HepG2 (cell line): ENCODE measurements at regions not wholly inside any gene's neighbourhood (a gene's known extent, or its start where the extent isn't known, plus 50 kb on each side); places are given as distances from the start of the nearest gene placed in this dataset.

ENCODE experiments used
- ATAC-seq: fragments of 200-7000 bp; cut with Tn5 transposase; 3 replicates; pipeline ENCODE4 v1.9.1; 2020; ENCODE audit warnings: mild to moderate bottlenecking, moderate library complexity
- BruUV-seq: library from RNA; stranded (reverse); fragments of 400-500 nt; replicated peaks from 2 replicates; lab custom pipeline; 2021; lab: Mats Ljungman, UMichigan
- CTCF ChIA-PET: fragments of 300-600 bp; formaldehyde crosslinking; extraction: SDS; loops from one replicate; lab custom pipeline; 2021; ENCODE audit warnings: low total read pairs, inconsistent platforms, low intra/inter-chr PET ratio; lab: Yijun Ruan, JAX
- POLR2A ChIA-PET: fragments of 350-600 bp; sonication (Branson Sonifier 250); formaldehyde crosslinking; loops from one replicate; lab custom pipeline; 2020; ENCODE audit warnings: antibody characterized with exemption, inconsistent platforms; lab: Yijun Ruan, JAX
- DNase-seq: peaks from one replicate; pipeline ENCODE4 v3.0.0-alpha.2; 2015; ENCODE audit warnings: low spot score
- FAIRE-seq: peaks from 3 replicates; lab custom pipeline; 2011; peaks lifted over from hg19 to GRCh38; lab: Jason Lieb, UNC
- H2AFZ ChIP-seq: one replicate; pipeline ENCODE4 v1.6.1; 2011; ENCODE audit warnings: low read length, inconsistent platforms
- H3K27ac ChIP-seq: fragments of 300-600 bp; 3 replicates; pipeline ENCODE4 v1.8.0; 2011; ENCODE audit warnings: mixed run types, mild to moderate bottlenecking, mixed read lengths, low read length, inconsistent platforms; ENCODE audit not compliant: insufficient read depth; ENCODE audit errors: extremely low read length
- H3K27me3 ChIP-seq, 2 experiments: fragments of 200-600 bp in 1 of 2; 2 replicates in 1 of 2; 3 replicates in 1 of 2; pipeline versions ENCODE4 v1.6.0 to v1.8.0; 2011; ENCODE audit warnings: low read length in 2 of 2, mild to moderate bottlenecking in 2 of 2, moderate library complexity in 2 of 2, inconsistent platforms in 1 of 2; ENCODE audit not compliant: insufficient read depth in 2 of 2, control insufficient read depth in 1 of 2
- H3K36me3 ChIP-seq, 2 experiments: fragments of 200-600 bp in 1 of 2; replicated peaks in 1 of 2; 2 replicates in 1 of 2; 3 replicates in 1 of 2; pipeline versions ENCODE4 v1.5.1 to v1.8.0; 2011; ENCODE audit warnings: low read length in 2 of 2, inconsistent platforms in 1 of 2; ENCODE audit not compliant: insufficient read depth in 2 of 2, control insufficient read depth in 1 of 2
- H3K4me1 ChIP-seq: 2 replicates; pipeline ENCODE4 v1.5.1; 2012; ENCODE audit warnings: low read length, inconsistent platforms; ENCODE audit not compliant: insufficient read depth
- H3K4me2 ChIP-seq: 2 replicates; pipeline ENCODE4 v1.6.0; 2011; ENCODE audit warnings: low read depth, low read length, inconsistent platforms
- H3K4me3 ChIP-seq, 3 experiments: fragments of 200-600 bp in 1 of 3; sonication (generic), shearing (Covaris generic) in 1 of 3; replicated peaks in 1 of 3; 2 replicates each; pipeline ENCODE4 v1.5.1; 2011 to 2016; ENCODE audit warnings: low read length in 3 of 3, inconsistent platforms in 2 of 3, low read depth in 2 of 3, mild to moderate bottlenecking in 2 of 3, control low read depth in 1 of 3, mixed read lengths in 1 of 3; ENCODE audit not compliant: insufficient read depth in 1 of 3
- H3K79me2 ChIP-seq: one replicate; pipeline ENCODE4 v1.6.1; 2011; ENCODE audit warnings: low read length, inconsistent platforms; ENCODE audit not compliant: insufficient read depth
- H3K9ac ChIP-seq: 2 replicates; pipeline ENCODE4 v1.6.0; 2011; ENCODE audit warnings: mild to moderate bottlenecking, low read depth, low read length, inconsistent platforms; ENCODE audit not compliant: insufficient read depth
- H3K9me3 ChIP-seq: 2 replicates; pipeline ENCODE4 v1.5.1; 2012; ENCODE audit warnings: mild to moderate bottlenecking, low read length
- H4K20me1 ChIP-seq: 2 replicates; pipeline ENCODE4 v1.6.0; 2011; ENCODE audit warnings: inconsistent platforms, mild to moderate bottlenecking, low read length, moderate library complexity; ENCODE audit not compliant: insufficient read depth
- CEBPG ChIP-seq: IDR thresholded peaks from 2 replicates; pipeline ENCODE4 v1.6.1; 2016
- HES4 ChIP-seq: sonication (generic); formaldehyde crosslinking; IDR thresholded peaks from 2 replicates; pipeline ENCODE4 v1.9.0; 2021; ENCODE audit warnings: mild to moderate bottlenecking, missing genetic modification reagents, borderline replicate concordance
- ISX ChIP-seq: sonication (generic); formaldehyde crosslinking; conservative IDR thresholded peaks from 2 replicates; pipeline ENCODE4 v1.5.0; 2020; ENCODE audit warnings: missing genetic modification reagents
- MYC ChIP-seq: sonication (generic); formaldehyde crosslinking; IDR thresholded peaks from 2 replicates; pipeline ENCODE4 v1.9.0; 2021; ENCODE audit warnings: missing genetic modification reagents, borderline replicate concordance
- PHF20 ChIP-seq: sonication (generic); formaldehyde crosslinking; IDR thresholded peaks from 2 replicates; pipeline ENCODE4 v1.5.0; 2020; ENCODE audit warnings: mild to moderate bottlenecking, missing genetic modification reagents
- PLRG1 ChIP-seq: fragments of 450-650 bp; conservative IDR thresholded peaks from 2 replicates; pipeline ENCODE4 v1.6.1; 2016
- SIN3A ChIP-seq: IDR thresholded peaks from 2 replicates; pipeline ENCODE4 v1.6.1; 2011; ENCODE audit warnings: low read depth, mild to moderate bottlenecking, control low read depth, low read length, borderline replicate concordance
- SIX4 ChIP-seq: sonication (generic); formaldehyde crosslinking; IDR thresholded peaks from 2 replicates; pipeline ENCODE4 v1.4.0; 2020; ENCODE audit warnings: missing genetic modification reagents
- ZBTB8A ChIP-seq: sonication (generic); formaldehyde crosslinking; IDR thresholded peaks from 2 replicates; pipeline ENCODE4 v1.4.0; 2020; ENCODE audit warnings: mild to moderate bottlenecking, low read depth, missing genetic modification reagents, borderline replicate concordance
- ZNF343 ChIP-seq: sonication (generic); formaldehyde crosslinking; IDR thresholded peaks from 2 replicates; pipeline ENCODE4 v1.4.0; 2020; ENCODE audit warnings: mild to moderate bottlenecking, missing genetic modification reagents
- ZNF468 ChIP-seq: sonication (generic); formaldehyde crosslinking; IDR thresholded peaks from 2 replicates; pipeline ENCODE4 v1.8.0; 2022; ENCODE audit warnings: mild to moderate bottlenecking, moderate library complexity, missing genetic modification reagents
- WGBS: methylation state at CpG from one replicate; pipeline ENCODE4 v1.1.6; 2017; ENCODE audit warnings: low lambda C conversion rate; 5-methylcytosine and 5-hydroxymethylcytosine counted together
- in situ Hi-C: cut with HindIII; loops from 2 replicates; pipeline ENCODE4 v1.10.0; 2017; ENCODE audit warnings: low pct_unique_long_range_greater_than_20kb; ENCODE audit not compliant: extremely low pct_ligation_motif_present
- intact Hi-C: fragments of 100-400 bp; cut with micrococcal nuclease; formaldehyde crosslinking; loops from one replicate; pipeline ENCODE4 v1.10.0; 2022; ENCODE audit not compliant: unreplicated experiment
- TF ChIP-seq, protein P1 (sequence below): sonication (generic); formaldehyde crosslinking; IDR thresholded peaks from 2 replicates; pipeline ENCODE4 v1.4.0; 2020; ENCODE audit warnings: missing genetic modification reagents
- TF ChIP-seq, protein P2 (sequence below): sonication (generic); formaldehyde crosslinking; IDR thresholded peaks from 2 replicates; pipeline ENCODE4 v1.5.1; 2020; ENCODE audit warnings: missing genetic modification reagents, mild to moderate bottlenecking, borderline replicate concordance
- TF ChIP-seq, protein P3 (sequence below): sonication (generic); formaldehyde crosslinking; IDR thresholded peaks from 2 replicates; pipeline ENCODE4 v1.5.0; 2020; ENCODE audit warnings: missing genetic modification reagents
- TF ChIP-seq, protein P4 (sequence below): fragments of 450-650 bp; IDR thresholded peaks from 2 replicates; pipeline ENCODE4 v1.6.1; 2016

DNA sequence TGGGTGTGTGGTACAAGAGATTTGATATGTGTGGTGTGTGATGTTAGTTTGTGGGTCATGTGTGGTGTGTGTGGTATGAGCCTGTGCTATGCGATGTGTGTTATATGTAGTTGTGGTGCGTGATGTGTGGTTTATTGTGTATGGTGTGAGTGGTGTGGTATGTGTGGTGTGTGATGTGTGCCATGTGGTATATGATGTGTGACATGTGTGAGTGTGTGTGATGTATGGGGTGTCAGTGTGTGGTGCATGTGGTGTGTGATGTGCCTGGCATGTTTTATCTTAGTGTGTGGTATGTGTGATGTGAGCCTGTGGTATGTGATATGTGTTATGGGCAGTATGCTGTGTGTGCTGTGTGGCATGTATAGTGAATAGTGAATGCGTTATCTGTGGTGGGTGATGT is 273.0 kb upstream of the IRX1 start:
- BruUV-seq: no TSS peak
- no peak overlapping the region for H2AFZ ChIP-seq
- intact Hi-C loops: no loop called here

DNA sequence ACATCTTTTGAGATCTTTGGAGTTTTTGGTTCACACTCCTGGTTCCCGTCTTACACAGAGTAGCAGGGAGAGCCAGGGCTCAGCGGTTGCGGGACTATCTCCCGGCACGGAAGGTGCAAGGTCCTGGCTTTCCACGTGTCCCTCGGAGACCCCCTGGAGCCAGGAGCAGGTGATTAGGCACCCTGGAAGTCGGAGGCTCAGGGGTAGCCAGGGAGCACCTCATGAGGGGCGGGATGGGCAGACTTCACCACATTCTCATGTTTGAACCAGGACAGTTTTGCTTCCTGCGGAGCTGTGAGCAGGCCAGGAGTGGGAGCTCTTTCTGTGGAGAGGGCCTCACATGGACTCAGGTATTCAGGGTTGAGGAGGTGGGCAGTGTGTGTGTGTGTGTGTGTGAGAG is 273.7 kb upstream of the IRX1 start:
- no peaks in the 10 kb centered on the region for H3K4me1 ChIP-seq
- 0% methylated on average over 3 of the region's 10 CpGs for WGBS
- no peaks in the 10 kb centered on the region for H3K79me2 ChIP-seq
- H3K27ac ChIP-seq: no peak overlapping the region
- no peak overlapping the region for H3K9ac ChIP-seq
- intact Hi-C loops (no loop called here), in situ Hi-C loops (no loop called here)
- H3K9me3 ChIP-seq: peaks cover 19% of the 10 kb centered on the region
- no peak overlapping the region for H2AFZ ChIP-seq
- FAIRE-seq (no peak), DNase-seq (no peak), ATAC-seq (no peak)
- H3K4me3 ChIP-seq: no peak overlapping the region
- no peaks in the 10 kb centered on the region for H4K20me1 ChIP-seq
- H3K27me3 ChIP-seq: no peaks in the 10 kb centered on the region; a peak in 1 of 5 replicates
- no TSS peak for BruUV-seq
- POLR2A ChIA-PET: no interaction called here
- CTCF ChIA-PET: no interaction called here
- no peak overlapping the region for H3K4me2 ChIP-seq
- no peaks in the 10 kb centered on the region for H3K36me3 ChIP-seq
- TF ChIP-seq, protein P1, sequence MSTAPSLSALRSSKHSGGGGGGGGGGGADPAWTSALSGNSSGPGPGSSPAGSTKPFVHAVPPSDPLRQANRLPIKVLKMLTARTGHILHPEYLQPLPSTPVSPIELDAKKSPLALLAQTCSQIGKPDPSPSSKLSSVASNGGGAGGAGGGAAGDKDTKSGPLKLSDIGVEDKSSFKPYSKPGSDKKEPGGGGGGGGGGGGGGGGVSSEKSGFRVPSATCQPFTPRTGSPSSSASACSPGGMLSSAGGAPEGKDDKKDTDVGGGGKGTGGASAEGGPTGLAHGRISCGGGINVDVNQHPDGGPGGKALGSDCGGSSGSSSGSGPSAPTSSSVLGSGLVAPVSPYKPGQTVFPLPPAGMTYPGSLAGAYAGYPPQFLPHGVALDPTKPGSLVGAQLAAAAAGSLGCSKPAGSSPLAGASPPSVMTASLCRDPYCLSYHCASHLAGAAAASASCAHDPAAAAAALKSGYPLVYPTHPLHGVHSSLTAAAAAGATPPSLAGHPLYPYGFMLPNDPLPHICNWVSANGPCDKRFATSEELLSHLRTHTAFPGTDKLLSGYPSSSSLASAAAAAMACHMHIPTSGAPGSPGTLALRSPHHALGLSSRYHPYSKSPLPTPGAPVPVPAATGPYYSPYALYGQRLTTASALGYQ (CRISPR knock-in tag): no peak
- no peak for TF ChIP-seq MYC
- TF ChIP-seq, protein P2, sequence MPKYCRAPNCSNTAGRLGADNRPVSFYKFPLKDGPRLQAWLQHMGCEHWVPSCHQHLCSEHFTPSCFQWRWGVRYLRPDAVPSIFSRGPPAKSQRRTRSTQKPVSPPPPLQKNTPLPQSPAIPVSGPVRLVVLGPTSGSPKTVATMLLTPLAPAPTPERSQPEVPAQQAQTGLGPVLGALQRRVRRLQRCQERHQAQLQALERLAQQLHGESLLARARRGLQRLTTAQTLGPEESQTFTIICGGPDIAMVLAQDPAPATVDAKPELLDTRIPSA (CRISPR knock-in tag): no peak
- TF ChIP-seq SIX4 (CRISPR knock-in tag): no peak
- TF ChIP-seq HES4 (CRISPR knock-in tag): no peak
- no peak for TF ChIP-seq SIN3A
- no peak for TF ChIP-seq CEBPG (CRISPR knock-in tag)
- no peak for TF ChIP-seq ZBTB8A
- TF ChIP-seq, protein P3, sequence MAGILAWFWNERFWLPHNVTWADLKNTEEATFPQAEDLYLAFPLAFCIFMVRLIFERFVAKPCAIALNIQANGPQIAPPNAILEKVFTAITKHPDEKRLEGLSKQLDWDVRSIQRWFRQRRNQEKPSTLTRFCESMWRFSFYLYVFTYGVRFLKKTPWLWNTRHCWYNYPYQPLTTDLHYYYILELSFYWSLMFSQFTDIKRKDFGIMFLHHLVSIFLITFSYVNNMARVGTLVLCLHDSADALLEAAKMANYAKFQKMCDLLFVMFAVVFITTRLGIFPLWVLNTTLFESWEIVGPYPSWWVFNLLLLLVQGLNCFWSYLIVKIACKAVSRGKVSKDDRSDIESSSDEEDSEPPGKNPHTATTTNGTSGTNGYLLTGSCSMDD (CRISPR knock-in tag): no peak
- no peak for TF ChIP-seq PHF20 (CRISPR knock-in tag)
- TF ChIP-seq PLRG1: no peak
- TF ChIP-seq ZNF468: no peak
- no peak for TF ChIP-seq ISX

More for the DNA sequence above, 273.0 kb upstream of the IRX1 start:
- Histone ChIP-seq H3K9ac (no peak overlapping the region), H3K4me1 (no peaks in the 10 kb centered on the region), H3K27me3 (no peaks in the 10 kb centered on the region; a peak in 1 of 5 replicates), H3K9me3 (peaks cover 19% of the 10 kb centered on the region), H3K36me3 (no peaks in the 10 kb centered on the region), H3K4me2 (no peak overlapping the region), H3K79me2 (no peaks in the 10 kb centered on the region), H4K20me1 (no peaks in the 10 kb centered on the region), H3K27ac (no peak overlapping the region), H3K4me3 (no peak overlapping the region)
- no peak for FAIRE-seq
- WGBS: 53% methylated on average over 3 of the region's 3 CpGs
- DNase-seq: no peak
- POLR2A ChIA-PET: no interaction called here
- ATAC-seq: no peak
- in situ Hi-C loops: no loop called here
- CTCF ChIA-PET: no interaction called here
- TF ChIP-seq, protein P4, sequence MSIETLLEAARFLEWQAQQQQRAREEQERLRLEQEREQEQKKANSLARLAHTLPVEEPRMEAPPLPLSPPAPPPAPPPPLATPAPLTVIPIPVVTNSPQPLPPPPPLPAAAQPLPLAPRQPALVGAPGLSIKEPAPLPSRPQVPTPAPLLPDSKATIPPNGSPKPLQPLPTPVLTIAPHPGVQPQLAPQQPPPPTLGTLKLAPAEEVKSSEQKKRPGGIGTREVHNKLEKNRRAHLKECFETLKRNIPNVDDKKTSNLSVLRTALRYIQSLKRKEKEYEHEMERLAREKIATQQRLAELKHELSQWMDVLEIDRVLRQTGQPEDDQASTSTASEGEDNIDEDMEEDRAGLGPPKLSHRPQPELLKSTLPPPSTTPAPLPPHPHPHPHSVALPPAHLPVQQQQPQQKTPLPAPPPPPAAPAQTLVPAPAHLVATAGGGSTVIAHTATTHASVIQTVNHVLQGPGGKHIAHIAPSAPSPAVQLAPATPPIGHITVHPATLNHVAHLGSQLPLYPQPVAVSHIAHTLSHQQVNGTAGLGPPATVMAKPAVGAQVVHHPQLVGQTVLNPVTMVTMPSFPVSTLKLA: peak; percentile 100
- no peak for TF ChIP-seq ZNF343 (CRISPR knock-in tag)
- TF ChIP-seq, all 625 proteins: peak for 1
